ENCODE measurements at regions not wholly inside any gene's neighbourhood (a gene's known extent, or its start where the extent isn't known, plus 50 kb on each side); places are given as distances from the start of the nearest gene placed in this dataset.

DNA sequence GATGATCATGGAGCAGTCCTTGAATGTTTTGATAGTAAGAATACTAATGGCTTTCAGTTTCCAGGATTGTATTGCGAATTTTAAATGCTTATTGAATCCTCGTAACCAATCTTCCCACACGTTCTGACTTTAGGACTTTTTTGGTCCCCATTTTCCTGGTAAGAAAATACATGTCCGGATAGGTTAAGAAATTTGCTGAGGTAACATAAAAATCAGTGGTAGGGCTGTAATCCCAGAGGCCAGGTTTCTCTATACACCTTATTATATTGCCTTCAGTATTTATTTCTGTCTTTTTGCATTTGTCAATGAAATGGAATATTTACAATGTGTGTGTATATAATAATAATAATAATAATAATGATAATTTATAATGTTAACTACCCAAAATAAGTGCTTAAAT lies 603.2 kb downstream of the TMEM182 start:
- no peak for DNase-seq
- TF ChIP-seq POLR2A (IDR thresholded peaks at IDR 0.05) = no peak
- TF ChIP-seq, protein P1, sequence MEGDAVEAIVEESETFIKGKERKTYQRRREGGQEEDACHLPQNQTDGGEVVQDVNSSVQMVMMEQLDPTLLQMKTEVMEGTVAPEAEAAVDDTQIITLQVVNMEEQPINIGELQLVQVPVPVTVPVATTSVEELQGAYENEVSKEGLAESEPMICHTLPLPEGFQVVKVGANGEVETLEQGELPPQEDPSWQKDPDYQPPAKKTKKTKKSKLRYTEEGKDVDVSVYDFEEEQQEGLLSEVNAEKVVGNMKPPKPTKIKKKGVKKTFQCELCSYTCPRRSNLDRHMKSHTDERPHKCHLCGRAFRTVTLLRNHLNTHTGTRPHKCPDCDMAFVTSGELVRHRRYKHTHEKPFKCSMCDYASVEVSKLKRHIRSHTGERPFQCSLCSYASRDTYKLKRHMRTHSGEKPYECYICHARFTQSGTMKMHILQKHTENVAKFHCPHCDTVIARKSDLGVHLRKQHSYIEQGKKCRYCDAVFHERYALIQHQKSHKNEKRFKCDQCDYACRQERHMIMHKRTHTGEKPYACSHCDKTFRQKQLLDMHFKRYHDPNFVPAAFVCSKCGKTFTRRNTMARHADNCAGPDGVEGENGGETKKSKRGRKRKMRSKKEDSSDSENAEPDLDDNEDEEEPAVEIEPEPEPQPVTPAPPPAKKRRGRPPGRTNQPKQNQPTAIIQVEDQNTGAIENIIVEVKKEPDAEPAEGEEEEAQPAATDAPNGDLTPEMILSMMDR (IDR thresholded peaks at IDR 0.05) = no peak
- Histone ChIP-seq H3K9me3 (no peaks in the 10 kb centered on the region), H3K4me3 (no peak overlapping the region), H3K27ac (no peak overlapping the region), H3K36me3 (no peaks in the 10 kb centered on the region), H3K27me3 (no peaks in the 10 kb centered on the region), H3K4me1 (no peaks in the 10 kb centered on the region)
- intact Hi-C loops (cut with DNase I; ENCODE audit: low total_unique reads) = no loop called here

DNA sequence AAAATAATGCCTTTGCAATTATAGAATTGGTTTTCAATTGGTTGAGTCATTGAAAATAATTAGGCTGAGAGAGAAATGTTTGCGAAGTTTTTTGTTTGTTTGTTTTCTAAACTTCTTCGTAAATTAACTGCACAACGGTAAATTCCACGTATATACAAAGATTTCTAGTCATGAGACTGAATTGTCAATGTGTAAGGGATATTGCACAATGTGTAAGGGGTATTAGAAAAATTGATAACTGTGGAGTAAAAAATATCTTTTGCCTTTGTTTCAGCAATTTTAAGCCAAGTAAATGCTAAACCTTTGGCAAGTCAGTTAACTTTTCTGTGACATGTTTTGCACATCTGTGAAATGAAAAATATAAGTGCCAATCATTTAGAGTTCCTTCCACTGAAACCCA lies 606.0 kb downstream of the TMEM182 start:
- no peak overlapping the region for H3K27ac ChIP-seq
- intact Hi-C loops (cut with DNase I; ENCODE audit: low total_unique reads) = no loop called here
- no peaks in the 10 kb centered on the region for H3K4me1 ChIP-seq
- DNase-seq = no peak
- H3K4me3 ChIP-seq = no peak overlapping the region
- no peak for TF ChIP-seq POLR2A (IDR thresholded peaks at IDR 0.05)
- TF ChIP-seq, protein P1 (IDR thresholded peaks at IDR 0.05) = no peak
- H3K27me3 ChIP-seq = no peaks in the 10 kb centered on the region
- no peaks in the 10 kb centered on the region for H3K36me3 ChIP-seq
- H3K9me3 ChIP-seq = no peaks in the 10 kb centered on the region

DNA sequence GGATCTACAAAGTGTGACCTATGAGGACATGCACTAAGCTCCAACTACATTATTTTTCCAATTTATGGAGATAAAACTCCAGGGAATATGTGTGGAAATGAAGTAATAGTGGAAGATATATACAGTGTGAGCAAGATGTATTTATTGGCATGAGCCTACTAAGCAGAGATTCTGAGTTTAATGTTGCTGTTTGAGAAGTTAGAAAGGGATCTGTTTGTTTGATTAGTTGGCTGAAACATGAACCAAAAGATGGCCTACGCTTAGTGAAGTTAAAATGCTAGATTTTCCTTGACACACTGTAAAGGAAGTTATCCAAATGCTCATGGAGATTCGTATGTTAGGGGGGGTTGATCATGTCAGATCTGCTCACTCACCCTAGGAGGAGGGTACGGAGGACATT lies 621.7 kb downstream of the TMEM182 start:
- no peak overlapping the region for H3K27ac ChIP-seq
- DNase-seq = no peak
- no peaks in the 10 kb centered on the region for H3K4me1 ChIP-seq
- H3K9me3 ChIP-seq = no peaks in the 10 kb centered on the region
- no peaks in the 10 kb centered on the region for H3K27me3 ChIP-seq
- TF ChIP-seq POLR2A (IDR thresholded peaks at IDR 0.05) = no peak
- TF ChIP-seq, protein P1 (IDR thresholded peaks at IDR 0.05) = no peak
- intact Hi-C loops (cut with DNase I; ENCODE audit: low total_unique reads) = no loop called here
- no peak overlapping the region for H3K4me3 ChIP-seq
- H3K36me3 ChIP-seq = no peaks in the 10 kb centered on the region

DNA sequence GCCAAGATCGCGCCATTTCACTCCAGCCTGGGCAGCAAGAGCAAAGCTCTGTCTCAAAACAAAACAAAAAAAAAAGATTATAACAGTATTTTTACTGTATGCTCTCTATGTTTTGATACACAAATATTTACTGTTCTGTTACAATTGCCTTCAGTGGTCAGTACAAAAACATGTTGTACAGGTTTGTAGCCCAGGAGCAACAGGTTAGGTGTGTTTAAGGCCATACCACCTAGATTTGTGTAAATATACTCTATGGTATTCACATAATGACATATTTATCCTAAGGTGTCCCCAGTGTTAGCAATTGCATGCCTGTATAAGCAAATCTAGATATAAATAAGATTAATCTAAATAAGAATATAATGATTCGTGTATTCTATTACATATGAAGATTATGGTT lies 625.0 kb downstream of the TMEM182 start:
- DNase-seq = no peak
- Histone ChIP-seq H3K27me3 (no peaks in the 10 kb centered on the region), H3K27ac (no peak overlapping the region), H3K4me1 (no peaks in the 10 kb centered on the region), H3K9me3 (no peaks in the 10 kb centered on the region), H3K4me3 (no peak overlapping the region), H3K36me3 (no peaks in the 10 kb centered on the region)
- TF ChIP-seq, protein P1 (IDR thresholded peaks at IDR 0.05) = no peak
- TF ChIP-seq POLR2A (IDR thresholded peaks at IDR 0.05) = no peak
- intact Hi-C loops (cut with DNase I; ENCODE audit: low total_unique reads) = no loop called here

DNA sequence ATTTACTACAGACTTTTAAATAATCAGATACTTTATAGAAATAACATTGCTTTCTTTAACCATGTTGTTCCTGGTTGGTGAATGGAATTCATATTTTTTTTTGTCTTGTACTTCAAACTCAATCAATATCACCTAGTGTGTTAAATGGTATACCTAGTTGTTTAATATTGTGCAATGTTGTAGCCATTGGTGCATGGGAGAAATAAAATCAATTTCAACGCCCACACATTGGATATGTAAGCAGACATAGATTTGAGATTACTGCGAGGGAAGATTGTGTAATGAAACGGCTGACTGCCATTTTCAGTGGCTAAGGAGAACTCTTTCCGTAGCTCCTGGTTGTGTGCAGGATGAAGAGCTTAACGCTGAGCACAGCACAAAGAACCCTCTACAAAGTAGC lies 626.1 kb downstream of the TMEM182 start:
- Histone ChIP-seq H3K4me3 (no peak overlapping the region), H3K27me3 (no peaks in the 10 kb centered on the region), H3K4me1 (no peaks in the 10 kb centered on the region), H3K36me3 (no peaks in the 10 kb centered on the region), H3K9me3 (no peaks in the 10 kb centered on the region), H3K27ac (no peak overlapping the region)
- DNase-seq = no peak
- intact Hi-C loops (cut with DNase I; ENCODE audit: low total_unique reads) = no loop called here
- TF ChIP-seq POLR2A (IDR thresholded peaks at IDR 0.05) = no peak
- TF ChIP-seq, protein P1 (IDR thresholded peaks at IDR 0.05) = no peak
